ENCODE measurements at regions not wholly inside any gene's neighbourhood (a gene's known extent, or its start where the extent isn't known, plus 50 kb on each side); places are given as distances from the start of the nearest gene placed in this dataset.

DNA sequence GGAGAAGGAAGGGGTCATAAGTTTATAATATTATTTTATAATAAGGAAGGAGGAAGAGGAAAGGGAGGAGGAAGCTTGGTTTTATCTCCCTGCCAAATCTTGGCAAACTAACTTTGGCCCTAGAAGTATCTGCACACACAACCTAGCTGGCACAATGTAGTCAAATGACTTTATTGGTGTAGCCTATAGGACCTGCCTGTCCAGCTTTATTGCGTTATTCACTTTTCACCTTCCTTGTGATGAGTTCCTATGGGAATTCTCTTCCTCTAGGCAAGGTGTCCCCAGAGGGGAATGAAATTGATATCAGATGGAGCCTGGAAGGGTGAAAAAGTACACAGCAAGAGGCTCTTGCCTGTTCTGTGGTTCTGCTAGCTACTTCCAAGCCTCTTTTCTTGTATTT, 111.2 kb upstream of the SLC25A36 start:
- H3K9me3 ChIP-seq (ENCODE audit: control insufficient read depth, low read depth, low read length): no peaks in the 10 kb centered on the region
- TF ChIP-seq, protein P1, sequence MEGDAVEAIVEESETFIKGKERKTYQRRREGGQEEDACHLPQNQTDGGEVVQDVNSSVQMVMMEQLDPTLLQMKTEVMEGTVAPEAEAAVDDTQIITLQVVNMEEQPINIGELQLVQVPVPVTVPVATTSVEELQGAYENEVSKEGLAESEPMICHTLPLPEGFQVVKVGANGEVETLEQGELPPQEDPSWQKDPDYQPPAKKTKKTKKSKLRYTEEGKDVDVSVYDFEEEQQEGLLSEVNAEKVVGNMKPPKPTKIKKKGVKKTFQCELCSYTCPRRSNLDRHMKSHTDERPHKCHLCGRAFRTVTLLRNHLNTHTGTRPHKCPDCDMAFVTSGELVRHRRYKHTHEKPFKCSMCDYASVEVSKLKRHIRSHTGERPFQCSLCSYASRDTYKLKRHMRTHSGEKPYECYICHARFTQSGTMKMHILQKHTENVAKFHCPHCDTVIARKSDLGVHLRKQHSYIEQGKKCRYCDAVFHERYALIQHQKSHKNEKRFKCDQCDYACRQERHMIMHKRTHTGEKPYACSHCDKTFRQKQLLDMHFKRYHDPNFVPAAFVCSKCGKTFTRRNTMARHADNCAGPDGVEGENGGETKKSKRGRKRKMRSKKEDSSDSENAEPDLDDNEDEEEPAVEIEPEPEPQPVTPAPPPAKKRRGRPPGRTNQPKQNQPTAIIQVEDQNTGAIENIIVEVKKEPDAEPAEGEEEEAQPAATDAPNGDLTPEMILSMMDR (optimal IDR thresholded peaks at IDR 0.05 in 1 of 3, IDR thresholded peaks at IDR 0.05 in 1 of 3, conservative IDR thresholded peaks at IDR 0.05 in 1 of 3; ENCODE audit: extremely low read depth in 1 of 3, insufficient read depth in 2 of 3, low read length in 3 of 3): no peak
- TF ChIP-seq EZH2 (IDR thresholded peaks at IDR 0.05; ENCODE audit: low read length): no peak
- no peak overlapping the region for H2AFZ ChIP-seq (ENCODE audit: control insufficient read depth, low read length)
- no peak overlapping the region for H3K4me2 ChIP-seq (ENCODE audit: control insufficient read depth, extremely low read depth, insufficient read depth, low read depth, low read length)
- no peaks in the 10 kb centered on the region for H3K79me2 ChIP-seq (ENCODE audit: control insufficient read depth, insufficient read depth, low read length)
- no peak for DNase-seq (ENCODE audit: low read depth, low spot score)
- no peaks in the 10 kb centered on the region for H3K36me3 ChIP-seq (ENCODE audit: control insufficient read depth in 2 of 2, extremely low read depth in 1 of 2, insufficient read depth in 2 of 2, low read length in 2 of 2)
- no peak overlapping the region for H3K27ac ChIP-seq (ENCODE audit: control insufficient read depth, insufficient read depth, low read length)
- no peak for FAIRE-seq
- dilution Hi-C loops (cut with MboI; ENCODE audit: extremely low pct_ligation_motif_present, low sequenced_read_pairs): no loop called here
- H3K27me3 ChIP-seq (ENCODE audit: control insufficient read depth, extremely low read depth, insufficient read depth, low read length): no peaks in the 10 kb centered on the region
- H3K9ac ChIP-seq (ENCODE audit: control insufficient read depth, extremely low read depth, insufficient read depth, low read length): no peak overlapping the region
- H4K20me1 ChIP-seq (ENCODE audit: control insufficient read depth, extremely low read depth, insufficient read depth, low read length): no peaks in the 10 kb centered on the region
- H3K4me1 ChIP-seq (ENCODE audit: control insufficient read depth, extremely low read depth, insufficient read depth, low read length): no peaks in the 10 kb centered on the region
- no peak overlapping the region for H3K4me3 ChIP-seq (ENCODE audit: control insufficient read depth in 2 of 3, extremely low read depth in 1 of 3, insufficient read depth in 2 of 3, low read depth in 1 of 3, low read length in 3 of 3)
- no peaks in the 10 kb centered on the region for H3K9me1 ChIP-seq (ENCODE audit: control insufficient read depth, extremely low read depth, insufficient read depth, low read length)

DNA sequence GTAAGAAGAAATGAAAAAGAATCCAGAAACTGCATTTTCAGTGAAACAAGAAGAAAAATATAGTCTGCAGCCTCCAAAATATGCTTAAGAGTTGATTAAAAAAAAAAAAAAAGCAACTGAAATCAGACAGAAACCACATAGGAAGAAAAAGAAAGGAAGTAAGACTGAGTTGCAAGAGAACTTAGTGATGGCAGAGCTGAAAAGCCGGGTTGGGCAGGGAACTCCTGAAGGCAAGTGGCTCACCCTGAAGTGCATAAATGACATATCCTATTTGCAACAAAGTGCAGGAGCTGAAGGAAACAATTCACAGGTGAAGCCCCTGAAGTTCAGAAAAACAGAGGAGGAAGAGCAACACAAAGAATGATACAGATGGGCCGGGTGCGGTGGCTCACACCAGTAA, 108.8 kb upstream of the SLC25A36 start:
- Histone ChIP-seq H2AFZ (ENCODE audit: control insufficient read depth, low read length) (no peak overlapping the region), H3K36me3 (ENCODE audit: control insufficient read depth in 2 of 2, extremely low read depth in 1 of 2, insufficient read depth in 2 of 2, low read length in 2 of 2) (no peaks in the 10 kb centered on the region), H3K27ac (ENCODE audit: control insufficient read depth, insufficient read depth, low read length) (no peak overlapping the region), H3K4me3 (ENCODE audit: control insufficient read depth in 2 of 3, extremely low read depth in 1 of 3, insufficient read depth in 2 of 3, low read depth in 1 of 3, low read length in 3 of 3) (no peak overlapping the region), H3K4me1 (ENCODE audit: control insufficient read depth, extremely low read depth, insufficient read depth, low read length) (no peaks in the 10 kb centered on the region), H4K20me1 (ENCODE audit: control insufficient read depth, extremely low read depth, insufficient read depth, low read length) (no peaks in the 10 kb centered on the region), H3K9me3 (ENCODE audit: control insufficient read depth, low read depth, low read length) (no peaks in the 10 kb centered on the region), H3K9ac (ENCODE audit: control insufficient read depth, extremely low read depth, insufficient read depth, low read length) (no peak overlapping the region), H3K79me2 (ENCODE audit: control insufficient read depth, insufficient read depth, low read length) (no peaks in the 10 kb centered on the region), H3K4me2 (ENCODE audit: control insufficient read depth, extremely low read depth, insufficient read depth, low read depth, low read length) (no peak overlapping the region), H3K9me1 (ENCODE audit: control insufficient read depth, extremely low read depth, insufficient read depth, low read length) (no peaks in the 10 kb centered on the region), H3K27me3 (ENCODE audit: control insufficient read depth, extremely low read depth, insufficient read depth, low read length) (no peaks in the 10 kb centered on the region)
- dilution Hi-C loops (cut with MboI; ENCODE audit: extremely low pct_ligation_motif_present, low sequenced_read_pairs): no loop called here
- DNase-seq (ENCODE audit: low read depth, low spot score): no peak
- no peak for TF ChIP-seq EZH2 (IDR thresholded peaks at IDR 0.05; ENCODE audit: low read length)
- TF ChIP-seq, protein P1 (optimal IDR thresholded peaks at IDR 0.05 in 1 of 3, IDR thresholded peaks at IDR 0.05 in 1 of 3, conservative IDR thresholded peaks at IDR 0.05 in 1 of 3; ENCODE audit: extremely low read depth in 1 of 3, insufficient read depth in 2 of 3, low read length in 3 of 3): no peak
- FAIRE-seq: no peak

Data from keratinocyte (primary cell).